Stimulated activated CD4-positive, alpha-beta T cell treated with anti-CD3 and anti-CD28 coated beads, Interleukin-15, amount 100 ng/mL, for 48 hours (primary cell): ENCODE measurements at regions not wholly inside any gene's neighbourhood (a gene's known extent, or its start where the extent isn't known, plus 50 kb on each side); places are given as distances from the start of the nearest gene placed in this dataset.
"Not testable (repeated sequence)": the region's sequence is repeated elsewhere in the genome, so short reads cannot be mapped to it uniquely, and the experiment has no call there.

Source experiments
- DNase-seq, 2 donors: peaks; one replicate each; pipeline ENCODE4 v3.0.0-alpha.2; 2020; ENCODE audit warnings: low read depth in 2 of 2

- peak; percentile 82 for DNase-seq
Measured at GRCh38 chr6:28838634-28839442, 84.9 kb downstream of the TRIM27 start.

GRCh38 chr6:28839443-28840120, 84.2 kb downstream of the TRIM27 start:
- DNase-seq: no peak

GRCh38 chr6:28841290-28841689, 82.5 kb downstream of the TRIM27 start:
- no peak for DNase-seq

GRCh38 chr6:28848756-28849155, 75.0 kb downstream of the TRIM27 start:
- not testable (repeated sequence) for DNase-seq
